ENCODE measurements at regions not wholly inside any gene's neighbourhood (a gene's known extent, or its start where the extent isn't known, plus 50 kb on each side); places are given as distances from the start of the nearest gene placed in this dataset.

- Histone ChIP-seq H3K36me3 (ENCODE audit: control insufficient read depth, insufficient read depth, low read length) (no peaks in the 10 kb centered on the region), H3K27me3 (ENCODE audit: control insufficient read depth, insufficient read depth, low read length) (no peaks in the 10 kb centered on the region), H3K4me3 (ENCODE audit: low read depth, low read length) (no peak overlapping the region)
- TF ChIP-seq, protein P1, sequence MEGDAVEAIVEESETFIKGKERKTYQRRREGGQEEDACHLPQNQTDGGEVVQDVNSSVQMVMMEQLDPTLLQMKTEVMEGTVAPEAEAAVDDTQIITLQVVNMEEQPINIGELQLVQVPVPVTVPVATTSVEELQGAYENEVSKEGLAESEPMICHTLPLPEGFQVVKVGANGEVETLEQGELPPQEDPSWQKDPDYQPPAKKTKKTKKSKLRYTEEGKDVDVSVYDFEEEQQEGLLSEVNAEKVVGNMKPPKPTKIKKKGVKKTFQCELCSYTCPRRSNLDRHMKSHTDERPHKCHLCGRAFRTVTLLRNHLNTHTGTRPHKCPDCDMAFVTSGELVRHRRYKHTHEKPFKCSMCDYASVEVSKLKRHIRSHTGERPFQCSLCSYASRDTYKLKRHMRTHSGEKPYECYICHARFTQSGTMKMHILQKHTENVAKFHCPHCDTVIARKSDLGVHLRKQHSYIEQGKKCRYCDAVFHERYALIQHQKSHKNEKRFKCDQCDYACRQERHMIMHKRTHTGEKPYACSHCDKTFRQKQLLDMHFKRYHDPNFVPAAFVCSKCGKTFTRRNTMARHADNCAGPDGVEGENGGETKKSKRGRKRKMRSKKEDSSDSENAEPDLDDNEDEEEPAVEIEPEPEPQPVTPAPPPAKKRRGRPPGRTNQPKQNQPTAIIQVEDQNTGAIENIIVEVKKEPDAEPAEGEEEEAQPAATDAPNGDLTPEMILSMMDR (IDR thresholded peaks at IDR 0.05; ENCODE audit: insufficient read depth, low read length, severe bottlenecking): no peak
- FAIRE-seq (no peak), DNase-seq (ENCODE audit: low read depth) (no peak)
Observed at GRCh38 chr12:83691730-83692129, 1005.0 kb downstream of the TMTC2 start.

DNA sequence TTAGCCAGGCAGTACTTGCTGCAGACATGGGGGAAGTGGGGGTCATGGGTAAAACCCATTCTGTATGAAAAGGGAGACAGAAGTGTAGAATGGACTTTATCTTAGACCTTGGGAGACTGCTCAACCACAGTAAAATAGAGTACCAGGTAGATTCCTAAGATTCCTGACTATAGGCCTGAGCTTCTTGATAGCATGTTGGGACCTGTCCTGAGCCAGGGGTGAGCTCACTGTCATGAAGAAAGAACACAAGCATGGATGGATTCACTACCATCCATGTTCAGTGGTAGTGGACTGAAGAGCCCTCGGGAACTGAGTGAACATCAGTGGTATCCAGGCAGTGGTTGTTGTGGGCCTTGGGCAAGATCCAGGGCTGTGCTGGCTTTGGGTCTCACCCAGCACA, 1003.8 kb downstream of the TMTC2 start:
- no peaks in the 10 kb centered on the region for H3K27me3 ChIP-seq (ENCODE audit: control insufficient read depth, insufficient read depth, low read length)
- no peak overlapping the region for H3K4me3 ChIP-seq (ENCODE audit: low read depth, low read length)
- DNase-seq (ENCODE audit: low read depth) (peak; percentile 76), FAIRE-seq (no peak)
- TF ChIP-seq, protein P1 (IDR thresholded peaks at IDR 0.05; ENCODE audit: insufficient read depth, low read length, severe bottlenecking): no peak
- H3K36me3 ChIP-seq (ENCODE audit: control insufficient read depth, insufficient read depth, low read length): no peaks in the 10 kb centered on the region

GRCh38 chr12:83689333-83689732, 1002.6 kb downstream of the TMTC2 start:
- FAIRE-seq (no peak), DNase-seq (ENCODE audit: low read depth) (no peak)
- TF ChIP-seq, protein P1 (IDR thresholded peaks at IDR 0.05; ENCODE audit: insufficient read depth, low read length, severe bottlenecking): no peak
- no peaks in the 10 kb centered on the region for H3K27me3 ChIP-seq (ENCODE audit: control insufficient read depth, insufficient read depth, low read length)
- no peaks in the 10 kb centered on the region for H3K36me3 ChIP-seq (ENCODE audit: control insufficient read depth, insufficient read depth, low read length)
- no peak overlapping the region for H3K4me3 ChIP-seq (ENCODE audit: low read depth, low read length)

DNA sequence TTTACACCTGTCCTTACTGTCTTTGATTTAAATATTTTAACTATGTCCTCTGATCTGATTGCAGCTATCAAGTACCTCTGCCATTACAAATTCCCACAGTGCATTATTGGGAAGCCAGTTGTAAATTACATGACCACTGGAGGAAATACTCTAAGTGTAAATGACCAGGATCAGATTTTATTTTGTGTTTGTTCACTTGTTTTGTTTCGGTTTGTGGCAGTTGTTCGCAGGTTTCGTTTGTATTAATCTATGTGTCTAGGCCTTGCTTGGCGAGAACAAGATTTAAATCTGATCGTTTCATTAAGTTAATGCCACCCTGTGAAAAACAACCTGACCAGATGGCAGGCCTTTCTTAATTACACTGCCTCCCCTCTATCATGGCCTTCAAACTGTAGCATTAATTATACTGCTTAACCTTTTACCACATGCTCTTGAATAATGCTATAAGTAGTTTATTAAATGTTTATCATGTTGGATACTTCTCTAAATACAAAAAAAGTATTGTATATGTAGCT, 990.1 kb downstream of the TMTC2 start:
- Histone ChIP-seq H3K36me3 (ENCODE audit: control insufficient read depth, insufficient read depth, low read length) (no peaks in the 10 kb centered on the region), H3K27me3 (ENCODE audit: control insufficient read depth, insufficient read depth, low read length) (no peaks in the 10 kb centered on the region), H3K4me3 (ENCODE audit: low read depth, low read length) (no peak overlapping the region)
- TF ChIP-seq, protein P1 (IDR thresholded peaks at IDR 0.05; ENCODE audit: insufficient read depth, low read length, severe bottlenecking): no peak
- FAIRE-seq (no peak), DNase-seq (ENCODE audit: low read depth) (no peak)

GRCh38 chr12:83666690-83667089, 980.0 kb downstream of the TMTC2 start:
- FAIRE-seq (no peak), DNase-seq (ENCODE audit: low read depth) (no peak)
- no peaks in the 10 kb centered on the region for H3K36me3 ChIP-seq (ENCODE audit: control insufficient read depth, insufficient read depth, low read length)
- H3K27me3 ChIP-seq (ENCODE audit: control insufficient read depth, insufficient read depth, low read length): no peaks in the 10 kb centered on the region
- H3K4me3 ChIP-seq (ENCODE audit: low read depth, low read length): no peak overlapping the region
- TF ChIP-seq, protein P1 (IDR thresholded peaks at IDR 0.05; ENCODE audit: insufficient read depth, low read length, severe bottlenecking): no peak

DNA sequence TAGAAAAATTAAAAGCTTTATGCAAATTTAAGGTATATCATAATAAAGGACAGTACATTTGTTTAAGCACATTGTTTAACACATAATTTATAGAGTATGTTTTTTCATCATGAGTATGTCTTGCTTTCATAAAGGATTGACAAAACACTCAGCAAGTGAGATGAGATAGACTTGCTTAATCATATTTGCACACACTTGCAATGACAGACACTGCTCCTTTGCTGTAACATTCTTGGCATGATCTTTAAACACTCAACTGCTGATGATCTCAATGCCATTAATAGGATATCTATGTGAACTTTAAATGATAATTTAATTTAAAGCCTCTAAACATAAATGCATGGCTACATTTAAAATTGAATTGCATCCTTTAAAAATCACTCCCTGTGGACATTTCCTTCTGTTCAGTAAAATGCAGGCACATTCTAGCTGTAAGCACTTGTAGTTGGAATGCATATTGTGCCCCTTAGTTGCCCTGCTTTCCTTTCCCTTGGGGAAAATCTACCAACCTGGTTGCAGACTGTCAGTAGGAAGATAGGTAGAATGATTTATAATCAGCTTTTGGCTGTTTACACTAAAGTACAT, 979.0 kb downstream of the TMTC2 start:
- FAIRE-seq (no peak), DNase-seq (ENCODE audit: low read depth) (no peak)
- TF ChIP-seq, protein P1 (IDR thresholded peaks at IDR 0.05; ENCODE audit: insufficient read depth, low read length, severe bottlenecking): no peak
- no peak overlapping the region for H3K4me3 ChIP-seq (ENCODE audit: low read depth, low read length)
- H3K27me3 ChIP-seq (ENCODE audit: control insufficient read depth, insufficient read depth, low read length): no peaks in the 10 kb centered on the region
- no peaks in the 10 kb centered on the region for H3K36me3 ChIP-seq (ENCODE audit: control insufficient read depth, insufficient read depth, low read length)

Measured in bronchial epithelial cell (primary cell).